Activated CD4-positive, alpha-beta T cell treated with anti-CD3 and anti-CD28 coated beads for 36 hours (primary cell): ENCODE measurements at regions not wholly inside any gene's neighbourhood (a gene's known extent, or its start where the extent isn't known, plus 50 kb on each side); places are given as distances from the start of the nearest gene placed in this dataset.
A peak's percentile ranks its signal among the peaks of the same experiment; 100 is the strongest.

Experiments used
- ATAC-seq: fragments of 200-7000 bp; cut with Tn5 transposase; one replicate; pipeline ENCODE4 v1.10.0; 2021; ENCODE audit warnings: mild to moderate bottlenecking, moderate library complexity
- CTCF ChIA-PET: fragments of 350-600 bp; sonication (Branson Sonifier 250); formaldehyde crosslinking; loops from one replicate; lab custom pipeline; 2021; ENCODE audit warnings: antibody characterized with exemption; lab: Charles Lee
- POLR2A ChIA-PET: fragments of 350-600 bp; sonication (Branson Sonifier 250); formaldehyde crosslinking; loops from one replicate; lab custom pipeline; 2021; ENCODE audit warnings: antibody characterized with exemption, inconsistent platforms; lab: Charles Lee
- DNase-seq: peaks from one replicate; pipeline ENCODE4 v3.0.0-alpha.2; 2020
- H3K27ac Mint-ChIP-seq: one replicate; pipeline ENCODE4 v1.8.0; 2021; ENCODE audit warnings: mixed read lengths
- H3K27me3 Mint-ChIP-seq: one replicate; pipeline ENCODE4 v1.8.0; 2021; ENCODE audit warnings: mixed read lengths
- H3K36me3 Mint-ChIP-seq: one replicate; pipeline ENCODE4 v1.8.0; 2021; ENCODE audit warnings: low read depth, mixed read lengths
- H3K4me1 Mint-ChIP-seq: one replicate; pipeline ENCODE4 v1.8.0; 2021; ENCODE audit warnings: mixed read lengths
- H3K4me3 Mint-ChIP-seq: one replicate; pipeline ENCODE4 v1.8.0; 2021; ENCODE audit warnings: mild to moderate bottlenecking, moderate library complexity, mixed read lengths
- H3K9me3 Mint-ChIP-seq: one replicate; pipeline ENCODE4 v1.8.0; 2021; ENCODE audit warnings: low read depth, mixed read lengths
- intact Hi-C, 2 experiments: fragments of 100-400 bp; cut with DNase I in 1 of 2; cut with micrococcal nuclease in 1 of 2; formaldehyde crosslinking; loops; one replicate each; pipeline versions ENCODE4 v1.14.2 to v1.15.1; 2022 to 2024; cut with DNase I, micrococcal nuclease

- DNase-seq (no peak), ATAC-seq (no peak)
- Mint-ChIP-seq H3K4me1 (no peaks in the 10 kb centered on the region), H3K9me3 (no peaks in the 10 kb centered on the region), H3K27me3 (peaks cover 3% of the 10 kb centered on the region), H3K27ac (no peak overlapping the region), H3K36me3 (no peaks in the 10 kb centered on the region), H3K4me3 (no peak overlapping the region)
- intact Hi-C loops = no loop called here
- POLR2A ChIA-PET = no interaction called here
- CTCF ChIA-PET = interaction anchor here (0.8 to 1.3 kb wide), 3 partner anchors 10 to 737 kb away, joined by 3 to 4 read pairs (median 3); no protein-coding TSS in a partner anchor
These were observed 128.0 kb downstream of the KIF20B start for GRCh38 chr10:89829262-89829886.

- no peaks in the 10 kb centered on the region for H3K4me1 Mint-ChIP-seq
- no peak for ATAC-seq
- intact Hi-C loops = no loop called here
- POLR2A ChIA-PET = no interaction called here
- no peak for DNase-seq
- peaks cover 3% of the 10 kb centered on the region for H3K27me3 Mint-ChIP-seq
- CTCF ChIA-PET = interaction anchor here (1.1 to 1.3 kb wide), 2 partner anchors 10 to 23 kb away, joined by 3 to 4 read pairs; no protein-coding TSS in a partner anchor
- no peaks in the 10 kb centered on the region for H3K36me3 Mint-ChIP-seq
- no peaks in the 10 kb centered on the region for H3K9me3 Mint-ChIP-seq
- no peak overlapping the region for H3K4me3 Mint-ChIP-seq
- no peak overlapping the region for H3K27ac Mint-ChIP-seq
These were observed 128.5 kb downstream of the KIF20B start for GRCh38 chr10:89829887-89830269.

GRCh38 chr10:89830624-89831023 is 129.2 kb downstream of the KIF20B start:
- H3K27ac Mint-ChIP-seq = no peak overlapping the region
- no peak for DNase-seq
- ChIA-PET CTCF (interaction anchor here (1.1 kb wide), 1 partner anchor 9 kb away, joined by 4 read pairs; no protein-coding TSS in a partner anchor), POLR2A (no interaction called here)
- no peak for ATAC-seq
- H3K36me3 Mint-ChIP-seq = no peaks in the 10 kb centered on the region
- no peaks in the 10 kb centered on the region for H3K9me3 Mint-ChIP-seq
- no peak overlapping the region for H3K4me3 Mint-ChIP-seq
- intact Hi-C loops = no loop called here
- peaks cover 3% of the 10 kb centered on the region for H3K27me3 Mint-ChIP-seq
- H3K4me1 Mint-ChIP-seq = no peaks in the 10 kb centered on the region

GRCh38 chr10:89836840-89837164 is 135.4 kb downstream of the KIF20B start:
- intact Hi-C loops = loop anchor here in 1 of 2 experiments (2.0 kb wide), 1 partner anchor 24 kb away; no protein-coding TSS in a partner anchor
- POLR2A ChIA-PET = no interaction called here
- Mint-ChIP-seq H3K27ac (peak overlapping the region; percentile 39), H3K27me3 (peaks cover 7% of the 10 kb centered on the region), H3K4me3 (peak overlapping the region; percentile 70), H3K4me1 (peaks cover 15% of the 10 kb centered on the region), H3K36me3 (no peaks in the 10 kb centered on the region), H3K9me3 (no peaks in the 10 kb centered on the region)
- CTCF ChIA-PET = interaction anchor here (0.7 kb wide), 1 partner anchor 486 kb away, joined by 3 read pairs; no protein-coding TSS in a partner anchor
- DNase-seq (no peak), ATAC-seq (no peak)

- H3K4me3 Mint-ChIP-seq = peak overlapping the region; percentile 70
- DNase-seq (peak; percentile 53), ATAC-seq (peak; percentile 62)
- no peaks in the 10 kb centered on the region for H3K9me3 Mint-ChIP-seq
- H3K27ac Mint-ChIP-seq = peak overlapping the region; percentile 40
- intact Hi-C loops = loop anchor here (2.0 kb wide), 2 partner anchors 23 to 33 kb away; no protein-coding TSS in a partner anchor
- peaks cover 15% of the 10 kb centered on the region for H3K4me1 Mint-ChIP-seq
- POLR2A ChIA-PET = interaction anchor here (0.6 kb wide), 1 partner anchor 17 kb away, joined by 3 read pairs; no protein-coding TSS in a partner anchor
- CTCF ChIA-PET = interaction anchor here (0.7 to 1.1 kb wide), 2 partner anchors 15 to 485 kb away, joined by 3 read pairs; no protein-coding TSS in a partner anchor
- peaks cover 7% of the 10 kb centered on the region for H3K27me3 Mint-ChIP-seq
- no peaks in the 10 kb centered on the region for H3K36me3 Mint-ChIP-seq
These were observed 136.0 kb downstream of the KIF20B start for GRCh38 chr10:89837165-89838043.

- no peaks in the 10 kb centered on the region for H3K36me3 Mint-ChIP-seq
- ChIA-PET POLR2A (no interaction called here), CTCF (interaction anchor here (1.1 kb wide), 1 partner anchor 14 kb away, joined by 3 read pairs; no protein-coding TSS in a partner anchor)
- H3K9me3 Mint-ChIP-seq = no peaks in the 10 kb centered on the region
- ATAC-seq = no peak
- peaks cover 15% of the 10 kb centered on the region for H3K4me1 Mint-ChIP-seq
- intact Hi-C loops = loop anchor here in 1 of 2 experiments (2.0 kb wide), 1 partner anchor 33 kb away; no protein-coding TSS in a partner anchor
- H3K27ac Mint-ChIP-seq = peak overlapping the region; percentile 40
- H3K27me3 Mint-ChIP-seq = peaks cover 7% of the 10 kb centered on the region
- no peak for DNase-seq
- H3K4me3 Mint-ChIP-seq = peak overlapping the region; percentile 70
These were observed 136.7 kb downstream of the KIF20B start for GRCh38 chr10:89838044-89838615.

DNA sequence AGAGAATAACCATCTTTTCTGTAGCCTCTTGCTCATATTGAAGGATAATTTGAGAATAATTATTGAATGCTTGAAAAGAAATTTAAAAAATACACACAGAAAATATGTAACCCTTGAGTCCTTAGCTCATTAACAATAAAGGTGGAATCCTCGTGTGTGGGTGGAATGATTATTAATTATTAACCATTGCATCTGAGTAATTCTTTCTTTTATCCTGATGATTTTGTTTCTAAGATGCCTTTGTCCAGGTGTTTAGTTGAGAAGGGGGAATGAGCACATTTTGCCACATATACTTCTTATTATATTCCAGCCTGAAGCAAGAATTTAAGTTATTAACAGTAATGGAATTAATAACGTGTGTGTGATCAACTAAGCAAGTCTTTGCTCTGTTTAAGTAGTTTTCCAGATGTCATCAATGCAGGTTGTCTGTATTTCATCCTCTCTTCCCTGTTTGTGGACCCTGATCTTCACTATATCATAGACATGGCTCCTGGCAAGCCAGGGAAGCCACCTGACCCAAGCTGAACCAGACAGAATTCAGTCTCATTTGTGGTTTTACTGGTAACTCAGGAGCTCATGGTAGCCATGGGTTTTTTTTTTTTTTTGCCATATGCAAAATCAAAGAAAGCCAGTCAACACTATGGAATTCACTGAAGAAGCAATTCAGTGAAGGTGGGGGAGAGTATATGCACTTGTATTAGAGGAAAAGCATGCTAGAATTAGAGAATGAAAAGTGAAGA is 144.3 kb downstream of the KIF20B start:
- peaks cover 7% of the 10 kb centered on the region for H3K27me3 Mint-ChIP-seq
- POLR2A ChIA-PET = interaction anchor here (0.6 kb wide), 1 partner anchor 229 kb away, joined by 3 read pairs; no protein-coding TSS in a partner anchor

DNA sequence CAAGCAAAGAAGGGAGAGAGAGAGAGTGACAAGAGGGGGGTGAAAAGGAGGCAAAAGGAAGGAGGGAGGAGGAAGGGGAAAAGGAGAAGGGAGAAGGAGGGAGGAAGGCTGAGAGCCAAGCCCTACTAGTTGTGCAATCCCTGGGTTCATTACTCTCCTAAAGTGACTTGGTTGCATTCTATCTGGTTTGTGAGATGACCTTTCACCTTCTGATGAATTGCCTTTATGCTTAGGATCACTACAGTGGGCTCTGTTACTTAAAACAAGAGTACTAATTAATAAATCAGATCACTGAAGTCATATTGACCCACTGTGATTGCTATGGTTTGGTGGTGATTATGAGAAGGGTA is 144.9 kb downstream of the KIF20B start:
- CTCF ChIA-PET = no interaction called here
- intact Hi-C loops = no loop called here
- POLR2A ChIA-PET = no interaction called here
- no peaks in the 10 kb centered on the region for H3K36me3 Mint-ChIP-seq
- no peak overlapping the region for H3K4me3 Mint-ChIP-seq
- H3K4me1 Mint-ChIP-seq = no peaks in the 10 kb centered on the region
- ATAC-seq (no peak), DNase-seq (no peak)
- H3K9me3 Mint-ChIP-seq = no peaks in the 10 kb centered on the region
- peaks cover 7% of the 10 kb centered on the region for H3K27me3 Mint-ChIP-seq
- H3K27ac Mint-ChIP-seq = no peak overlapping the region

More for the DNA sequence above, 144.3 kb downstream of the KIF20B start:
- H3K9me3 Mint-ChIP-seq = no peaks in the 10 kb centered on the region
- intact Hi-C loops = no loop called here
- H3K4me3 Mint-ChIP-seq = no peak overlapping the region
- DNase-seq (no peak), ATAC-seq (no peak)
- H3K36me3 Mint-ChIP-seq = no peaks in the 10 kb centered on the region
- H3K27ac Mint-ChIP-seq = no peak overlapping the region
- CTCF ChIA-PET = interaction anchor here (0.6 to 1.3 kb wide), 2 partner anchors 16 to 184 kb away, joined by 3 read pairs; no protein-coding TSS in a partner anchor
- H3K4me1 Mint-ChIP-seq = no peaks in the 10 kb centered on the region

DNA sequence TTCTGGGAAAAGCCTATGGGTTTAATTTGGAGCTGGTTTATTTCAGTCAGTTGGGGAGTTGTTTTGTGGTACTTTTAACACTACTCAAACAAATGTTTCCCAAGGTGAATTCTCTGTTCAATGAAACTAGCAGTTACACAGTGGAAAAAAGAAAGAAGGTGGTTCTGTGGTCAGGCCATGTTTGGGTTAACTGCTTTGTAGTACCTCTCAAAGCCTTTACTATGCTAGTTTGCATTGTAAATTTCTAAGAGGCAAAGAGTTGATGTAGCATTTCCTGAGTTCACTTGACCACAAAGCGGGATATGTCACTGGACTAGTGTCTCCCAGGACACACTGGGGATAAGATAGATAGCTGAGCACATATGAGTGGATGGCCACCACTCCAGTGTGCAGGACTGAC is 145.4 kb downstream of the KIF20B start:
- CTCF ChIA-PET = no interaction called here
- H3K27ac Mint-ChIP-seq = no peak overlapping the region
- H3K4me3 Mint-ChIP-seq = no peak overlapping the region
- H3K27me3 Mint-ChIP-seq = peaks cover 7% of the 10 kb centered on the region
- DNase-seq (no peak), ATAC-seq (no peak)
- POLR2A ChIA-PET = no interaction called here
- no peaks in the 10 kb centered on the region for H3K4me1 Mint-ChIP-seq
- intact Hi-C loops = no loop called here
- H3K36me3 Mint-ChIP-seq = no peaks in the 10 kb centered on the region
- no peaks in the 10 kb centered on the region for H3K9me3 Mint-ChIP-seq

GRCh38 chr10:89852872-89853271 is 151.5 kb downstream of the KIF20B start:
- Mint-ChIP-seq H3K4me1 (no peaks in the 10 kb centered on the region), H3K27me3 (peaks cover 5% of the 10 kb centered on the region), H3K4me3 (no peak overlapping the region), H3K27ac (no peak overlapping the region), H3K9me3 (no peaks in the 10 kb centered on the region), H3K36me3 (no peaks in the 10 kb centered on the region)
- POLR2A ChIA-PET = no interaction called here
- intact Hi-C loops = no loop called here
- no peak for ATAC-seq
- DNase-seq = no peak
- CTCF ChIA-PET = interaction anchor here (1.1 kb wide), 1 partner anchor 15 kb away, joined by 3 read pairs; no protein-coding TSS in a partner anchor
